Ascending aorta (tissue), 2 donors: ENCODE measurements at regions not wholly inside any gene's neighbourhood (a gene's known extent, or its start where the extent isn't known, plus 50 kb on each side); places are given as distances from the start of the nearest gene placed in this dataset.

Source experiments
- DNase-seq, 2 donors: peaks; one replicate each; pipeline ENCODE4 v3.0.0-alpha.2; 2019; ENCODE audit warnings: low spot score in 2 of 2
- H3K27ac ChIP-seq, 2 donors: fragments of 200-600 bp; sonication (generic); one replicate each; pipeline ENCODE4 v1.5.1; 2016 to 2017; ENCODE audit warnings: mild to moderate bottlenecking in 1 of 2
- H3K27me3 ChIP-seq: fragments of 200-600 bp; sonication (generic); one replicate; pipeline ENCODE4 v1.5.1; 2017
- H3K36me3 ChIP-seq, 2 donors: fragments of 200-600 bp; sonication (generic); one replicate each; pipeline ENCODE4 v1.5.1; 2016
- H3K4me1 ChIP-seq, 2 donors: fragments of 200-600 bp; sonication (generic); one replicate each; pipeline ENCODE4 v1.5.1; 2016 to 2017; ENCODE audit warnings: mild to moderate bottlenecking in 1 of 2
- H3K4me3 ChIP-seq, 2 donors: fragments of 200-600 bp; sonication (generic); one replicate each; pipeline ENCODE4 v1.5.1; 2016 to 2017; ENCODE audit warnings: mild to moderate bottlenecking in 1 of 2
- H3K9me3 ChIP-seq, 2 donors: fragments of 200-600 bp; sonication (generic); one replicate each; pipeline ENCODE4 v1.5.1; 2016
- CTCF ChIP-seq, 3 experiments: fragments of 200-600 bp in 2 of 3; fragments of 450-650 bp in 1 of 3; sonication (generic) in 2 of 3; IDR thresholded peaks; one replicate each; pipeline ENCODE4 v1.5.1; 2016 to 2019; ENCODE audit warnings: antibody characterized with exemption in 3 of 3, mild to moderate bottlenecking in 1 of 3, moderate library complexity in 1 of 3
- intact Hi-C: fragments of 100-400 bp; cut with DNase I; formaldehyde crosslinking; loops from one replicate; pipeline ENCODE4 v1.15.1; 2023

- intact Hi-C loops: no loop called here
- H3K4me1 ChIP-seq: no peaks in the 10 kb centered on the region
- no peak overlapping the region for H3K4me3 ChIP-seq
- no peak for DNase-seq
- no peak overlapping the region for H3K27ac ChIP-seq
- H3K27me3 ChIP-seq: no peaks in the 10 kb centered on the region
- H3K9me3 ChIP-seq: peaks cover 0 to under 1% of the 10 kb centered on the region in 2 donors
- no peak for TF ChIP-seq CTCF (IDR thresholded peaks at IDR 0.05)
- no peaks in the 10 kb centered on the region for H3K36me3 ChIP-seq
Observed at GRCh38 chr2:35522450-35522849, 833.1 kb upstream of the CRIM1 start.

- intact Hi-C loops: no loop called here
- Histone ChIP-seq H3K27ac (no peak overlapping the region), H3K4me1 (no peaks in the 10 kb centered on the region), H3K27me3 (no peaks in the 10 kb centered on the region), H3K9me3 (no peaks in the 10 kb centered on the region), H3K4me3 (no peak overlapping the region), H3K36me3 (no peaks in the 10 kb centered on the region)
- no peak for DNase-seq
- no peak for TF ChIP-seq CTCF (IDR thresholded peaks at IDR 0.05)
Observed at GRCh38 chr2:35510636-35511035, 844.9 kb upstream of the CRIM1 start.

GRCh38 chr2:35508601-35509000 is 847.0 kb upstream of the CRIM1 start:
- Histone ChIP-seq H3K27me3 (no peaks in the 10 kb centered on the region), H3K4me3 (no peak overlapping the region), H3K27ac (no peak overlapping the region), H3K36me3 (no peaks in the 10 kb centered on the region), H3K9me3 (no peaks in the 10 kb centered on the region), H3K4me1 (no peaks in the 10 kb centered on the region)
- no peak for DNase-seq
- TF ChIP-seq CTCF (IDR thresholded peaks at IDR 0.05): no peak
- intact Hi-C loops: no loop called here

GRCh38 chr2:35504419-35504818 is 851.2 kb upstream of the CRIM1 start:
- H3K4me1 ChIP-seq: no peaks in the 10 kb centered on the region
- no peaks in the 10 kb centered on the region for H3K36me3 ChIP-seq
- no peak for DNase-seq
- H3K9me3 ChIP-seq: no peaks in the 10 kb centered on the region
- intact Hi-C loops: no loop called here
- no peaks in the 10 kb centered on the region for H3K27me3 ChIP-seq
- no peak for TF ChIP-seq CTCF (IDR thresholded peaks at IDR 0.05)
- no peak overlapping the region for H3K27ac ChIP-seq
- H3K4me3 ChIP-seq: no peak overlapping the region

GRCh38 chr2:35503738-35504199 is 851.8 kb upstream of the CRIM1 start:
- DNase-seq: no peak
- Histone ChIP-seq H3K27ac (no peak overlapping the region), H3K27me3 (no peaks in the 10 kb centered on the region), H3K4me3 (no peak overlapping the region), H3K36me3 (no peaks in the 10 kb centered on the region), H3K4me1 (no peaks in the 10 kb centered on the region), H3K9me3 (no peaks in the 10 kb centered on the region)
- TF ChIP-seq CTCF (IDR thresholded peaks at IDR 0.05): no peak
- intact Hi-C loops: no loop called here

GRCh38 chr2:35503311-35503710 is 852.3 kb upstream of the CRIM1 start:
- TF ChIP-seq CTCF (IDR thresholded peaks at IDR 0.05): no peak
- Histone ChIP-seq H3K4me3 (no peak overlapping the region), H3K4me1 (no peaks in the 10 kb centered on the region), H3K27ac (no peak overlapping the region), H3K27me3 (no peaks in the 10 kb centered on the region), H3K9me3 (no peaks in the 10 kb centered on the region), H3K36me3 (no peaks in the 10 kb centered on the region)
- no peak for DNase-seq
- intact Hi-C loops: no loop called here
